GM19025 (cell line): ENCODE measurements at regions not wholly inside any gene's neighbourhood (a gene's known extent, or its start where the extent isn't known, plus 50 kb on each side); places are given as distances from the start of the nearest gene placed in this dataset.
"Not testable (repeated sequence)": the region's sequence is repeated elsewhere in the genome, so short reads cannot be mapped to it uniquely, and the experiment has no call there.

ENCODE experiments used
- ATAC-seq: cut with Tn5 transposase; IDR thresholded peaks from one replicate; pipeline ENCODE4 v1.9.1; 2021; ENCODE audit warnings: mild to moderate bottlenecking, low read depth, moderate library complexity; ENCODE audit not compliant: unreplicated experiment

- no peak for ATAC-seq
Observed at GRCh38 chr13:73822668-73823592, 311.3 kb downstream of the KLF12 start.

- ATAC-seq = peak; percentile 89
Observed at GRCh38 chr13:73820688-73821087, 313.5 kb downstream of the KLF12 start.

GRCh38 chr13:73820285-73820684 lies 313.9 kb downstream of the KLF12 start:
- peak; percentile 1 for ATAC-seq

GRCh38 chr13:73819711-73820110 lies 314.5 kb downstream of the KLF12 start:
- ATAC-seq = no peak

GRCh38 chr13:73816702-73817101 lies 317.5 kb downstream of the KLF12 start:
- no peak for ATAC-seq

GRCh38 chr13:73815796-73816195 lies 318.4 kb downstream of the KLF12 start:
- ATAC-seq = no peak

- ATAC-seq = no peak
Observed at GRCh38 chr13:73810647-73811046, 323.6 kb downstream of the KLF12 start.

DNA sequence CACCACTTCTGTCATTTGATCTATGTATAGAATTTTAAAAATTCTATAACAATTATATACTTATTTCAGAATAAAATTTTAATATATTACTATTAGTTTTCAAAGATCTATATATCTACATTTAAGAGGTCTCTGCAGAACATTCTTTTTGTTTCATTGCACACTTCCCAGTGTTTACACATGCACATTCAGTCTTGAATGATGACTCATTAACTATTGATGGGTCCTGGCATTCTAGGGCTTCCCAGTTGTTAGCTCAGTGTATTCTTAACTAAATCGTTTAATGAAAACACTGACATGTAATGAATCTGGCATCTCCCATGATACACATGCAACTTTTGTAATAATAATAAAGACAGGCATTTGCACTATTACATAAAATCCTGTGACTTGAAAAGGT lies 324.6 kb downstream of the KLF12 start:
- ATAC-seq = no peak

DNA sequence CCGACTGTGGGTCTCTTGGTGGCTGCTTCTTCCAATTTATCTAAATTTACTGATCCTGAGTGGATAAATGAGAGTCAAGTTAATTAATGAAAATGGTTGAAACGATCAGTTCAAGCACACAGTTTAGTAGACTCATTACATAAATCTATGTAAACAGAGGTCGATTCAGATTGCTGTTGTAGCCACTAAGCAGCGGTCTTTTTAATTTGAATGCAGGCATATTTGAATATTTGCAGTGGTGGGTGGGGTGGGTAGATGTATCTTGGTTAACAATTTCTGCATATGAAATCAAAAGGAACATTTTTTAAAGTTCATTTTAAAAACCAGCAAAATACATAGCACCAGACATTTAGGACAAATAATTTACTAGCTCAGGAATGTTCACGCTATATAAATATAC lies 325.9 kb downstream of the KLF12 start:
- ATAC-seq = no peak

DNA sequence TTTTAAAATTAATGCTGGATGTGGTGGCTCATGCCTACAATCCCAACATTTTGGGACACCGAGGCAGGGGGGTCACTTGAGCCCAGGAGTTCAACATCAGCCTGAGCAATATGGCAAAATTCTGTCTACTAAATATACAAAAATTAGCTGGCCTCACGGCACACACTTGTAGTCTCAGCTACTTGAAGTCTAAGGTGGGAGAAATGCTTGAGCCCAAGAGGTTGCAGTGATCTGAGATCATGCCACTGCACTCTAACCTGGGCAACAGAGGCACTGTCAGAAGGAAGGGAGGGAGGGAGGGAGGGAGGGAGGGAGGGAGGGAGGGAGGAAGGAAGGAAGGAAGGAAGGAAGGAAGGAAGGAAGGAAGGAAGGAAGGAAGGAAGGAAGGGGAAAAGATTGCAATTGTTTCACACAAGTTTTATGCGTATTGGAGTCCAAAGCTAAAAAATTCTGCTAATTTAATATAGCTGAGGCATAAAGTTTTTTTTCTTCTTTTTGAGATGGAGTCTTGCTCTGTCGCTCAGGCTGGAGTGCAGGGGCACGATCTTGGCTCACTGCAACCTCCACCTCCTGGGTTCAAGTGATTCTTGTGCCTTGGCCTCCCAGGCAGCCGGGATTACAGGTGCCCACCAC lies 328.8 kb downstream of the KLF12 start:
- ATAC-seq = not testable (repeated sequence)

DNA sequence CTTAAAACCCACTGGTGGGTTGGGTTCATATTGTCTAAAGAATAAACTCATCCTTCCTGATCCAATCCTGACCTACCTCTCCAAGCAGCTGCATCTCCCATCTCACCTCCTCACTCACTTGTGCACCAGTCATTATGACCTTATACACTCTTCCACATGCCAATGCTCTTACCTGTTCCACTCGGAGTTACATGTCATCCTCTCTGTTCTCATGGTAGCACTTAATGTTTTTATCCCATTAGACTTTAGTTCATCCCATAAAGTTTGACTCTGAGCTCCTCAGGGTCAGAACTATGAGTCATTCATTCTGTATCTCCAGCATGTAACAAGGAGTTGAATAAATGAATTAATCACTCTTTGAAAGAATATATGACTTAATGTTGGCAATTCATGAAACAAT lies 330.2 kb downstream of the KLF12 start:
- ATAC-seq = no peak

DNA sequence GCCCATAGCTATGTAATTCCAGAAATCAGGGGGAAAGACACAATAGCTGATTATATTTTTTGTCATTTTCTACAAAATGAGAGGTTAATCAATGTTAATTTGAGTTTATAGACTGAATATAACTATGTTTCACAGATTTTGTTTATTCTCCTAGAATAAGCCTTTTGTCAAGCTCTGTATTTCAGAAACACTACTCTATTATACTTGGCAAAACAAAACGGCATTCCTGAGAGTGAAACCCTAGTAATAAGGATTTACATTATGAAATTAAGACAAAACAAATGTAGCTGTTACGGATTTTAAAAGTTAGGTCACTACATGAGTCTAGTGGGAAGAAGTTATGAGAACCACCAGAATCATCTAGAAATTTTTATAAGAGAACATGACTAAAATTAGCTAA lies 334.2 kb downstream of the KLF12 start:
- no peak for ATAC-seq

- no peak for ATAC-seq
Observed at GRCh38 chr13:73794755-73795154, 339.4 kb downstream of the KLF12 start.

DNA sequence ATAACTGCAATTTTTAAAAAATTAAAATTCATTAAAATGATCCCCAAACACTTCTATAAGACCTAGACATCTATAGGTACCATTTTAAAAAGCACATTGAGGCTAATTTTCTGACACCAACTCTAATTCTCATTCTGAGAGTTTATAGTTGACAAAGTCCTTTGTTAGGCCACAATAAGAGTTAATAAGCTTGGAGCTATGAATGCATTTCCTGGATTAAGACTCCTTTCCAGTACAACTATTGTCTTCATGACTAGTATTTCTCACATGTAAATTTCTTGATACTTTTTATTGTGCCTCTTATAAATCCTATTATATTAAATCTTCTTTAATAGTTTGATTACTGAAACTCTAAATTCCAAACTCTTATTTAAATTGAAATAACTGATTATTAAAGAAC lies 340.8 kb downstream of the KLF12 start:
- no peak for ATAC-seq

DNA sequence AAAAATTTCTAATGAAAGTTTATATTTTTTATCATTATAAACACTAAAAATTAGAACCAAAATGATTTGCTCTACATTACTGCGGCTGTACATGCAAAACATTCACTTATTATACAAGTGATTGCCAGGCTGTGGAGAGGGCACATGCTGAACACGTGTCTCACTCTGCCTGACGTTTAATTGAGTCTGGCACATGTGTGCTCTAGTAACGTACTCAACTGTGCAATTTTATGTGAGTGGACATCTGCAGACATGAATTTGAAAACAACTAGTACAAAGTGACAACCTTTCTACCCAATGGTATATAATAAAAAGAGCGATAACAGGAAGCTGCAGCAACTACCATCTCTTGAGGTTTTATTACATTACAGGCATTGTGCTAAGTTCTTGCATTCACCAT lies 341.4 kb downstream of the KLF12 start:
- no peak for ATAC-seq

DNA sequence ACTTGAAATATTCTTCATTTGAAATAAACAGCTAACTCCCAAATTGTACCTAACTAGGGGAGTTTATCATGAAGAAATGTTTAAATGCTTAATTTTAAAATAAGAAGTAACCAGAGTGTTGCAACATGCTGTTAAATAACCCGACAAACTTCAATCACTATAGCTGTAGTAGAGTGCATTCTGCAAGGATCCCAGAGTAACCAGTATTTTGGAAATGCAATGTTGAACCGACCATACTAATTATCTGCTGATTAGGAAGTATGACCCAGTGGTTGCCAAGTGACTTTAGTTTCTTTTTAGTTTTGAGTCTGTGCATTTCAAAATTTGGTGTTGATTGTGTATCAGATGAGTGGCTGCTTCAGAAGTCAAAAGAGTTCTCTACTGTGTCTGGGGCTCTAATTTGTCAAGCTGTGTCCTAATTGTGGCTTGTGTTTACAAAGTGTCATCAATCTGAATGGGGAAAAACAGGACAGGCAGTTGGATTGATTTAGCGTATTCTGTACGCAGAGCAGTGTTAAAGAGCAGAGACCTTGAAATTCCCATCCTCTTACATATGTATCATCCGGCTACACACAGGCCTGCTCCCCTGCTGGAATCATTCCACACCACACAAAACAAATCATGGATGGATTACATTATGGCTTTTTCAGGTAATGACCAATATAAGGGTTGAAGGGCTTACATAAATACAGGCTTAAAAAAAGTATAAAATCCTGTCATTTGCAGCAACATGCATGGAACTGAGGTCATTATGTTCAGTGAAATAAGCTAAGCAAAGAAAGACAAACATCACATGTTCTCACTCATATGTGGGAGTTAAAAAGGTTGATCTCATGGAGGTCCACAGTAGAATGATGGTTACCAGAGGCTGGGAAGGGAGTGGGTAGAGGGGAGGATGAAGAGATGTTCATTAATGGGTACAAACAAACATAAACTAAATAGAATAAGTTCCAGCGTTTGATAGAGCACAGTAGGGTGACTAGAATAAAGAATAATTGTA lies 351.5 kb downstream of the KLF12 start:
- no peak for ATAC-seq

DNA sequence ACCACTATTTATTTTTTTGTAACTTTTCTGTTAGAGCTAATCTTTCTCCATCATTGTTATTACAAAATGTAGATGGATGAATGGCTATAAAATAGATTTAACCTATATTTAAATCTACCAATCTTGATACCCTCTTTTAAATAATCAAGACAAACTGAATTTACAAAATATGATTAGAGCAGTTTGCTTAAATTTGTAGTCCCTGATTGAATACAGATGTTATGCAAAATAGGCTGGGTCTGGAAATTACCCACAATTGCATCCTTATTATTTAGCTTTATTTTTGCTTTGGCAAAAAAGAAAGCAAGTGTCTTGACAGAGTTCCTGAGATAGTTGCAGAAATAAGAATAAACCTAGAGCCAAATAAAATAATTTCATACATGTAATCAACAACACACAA lies 352.8 kb downstream of the KLF12 start:
- no peak for ATAC-seq

DNA sequence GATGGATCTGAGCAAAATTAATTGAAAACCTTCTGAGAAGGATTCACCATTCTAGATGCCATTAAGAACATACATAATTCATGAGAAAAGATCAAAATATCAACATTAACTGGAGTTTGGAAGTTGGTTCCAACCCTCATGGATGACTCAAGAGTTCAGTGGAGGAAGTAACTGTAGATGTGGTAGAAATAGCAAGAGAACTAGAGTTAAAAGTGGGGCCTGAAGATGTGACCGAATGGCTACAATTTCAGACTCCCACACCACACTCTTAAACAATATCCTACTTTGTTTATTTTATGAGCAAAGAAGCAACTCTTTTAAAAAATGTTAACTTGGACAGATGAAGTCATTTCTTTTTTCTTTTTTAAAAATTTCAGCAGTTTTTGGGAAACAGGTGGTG lies 354.3 kb downstream of the KLF12 start:
- ATAC-seq = no peak

- ATAC-seq = no peak
Observed at GRCh38 chr13:73778242-73778864, 355.9 kb downstream of the KLF12 start.

- no peak for ATAC-seq
Observed at GRCh38 chr13:73777134-73777533, 357.1 kb downstream of the KLF12 start.
